NCI-H128 (cell line): ENCODE measurements at regions not wholly inside any gene's neighbourhood (a gene's known extent, or its start where the extent isn't known, plus 50 kb on each side); places are given as distances from the start of the nearest gene placed in this dataset.
"Not testable (repeated sequence)": the region's sequence is repeated elsewhere in the genome, so short reads cannot be mapped to it uniquely, and the experiment has no call there.

Experiments
- DNase-seq: peaks from one replicate; lab custom pipeline; 2025; ENCODE audit not compliant: unreplicated experiment; lab: John Stamatoyannopoulos, UW

DNA sequence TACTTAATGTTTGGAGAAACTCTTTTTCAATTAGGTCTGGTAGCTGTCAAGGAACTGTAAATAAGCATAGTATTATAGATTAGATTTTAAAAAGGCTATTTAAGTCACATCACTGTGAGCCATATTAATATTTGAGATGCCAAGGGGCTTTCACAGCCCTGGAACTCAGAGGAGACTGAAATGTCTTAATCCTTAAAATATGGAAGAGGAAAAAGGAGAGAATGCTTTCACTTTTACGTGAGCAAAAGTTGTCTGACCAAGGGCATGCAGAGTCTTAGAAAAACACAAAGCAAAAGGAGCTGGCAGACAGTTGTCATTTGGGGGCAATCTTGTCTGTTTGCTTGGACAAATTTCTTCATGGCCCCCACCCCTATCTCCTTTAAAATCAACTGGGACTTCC is 253.2 kb upstream of the IGFBP7 start:
- DNase-seq: no peak

DNA sequence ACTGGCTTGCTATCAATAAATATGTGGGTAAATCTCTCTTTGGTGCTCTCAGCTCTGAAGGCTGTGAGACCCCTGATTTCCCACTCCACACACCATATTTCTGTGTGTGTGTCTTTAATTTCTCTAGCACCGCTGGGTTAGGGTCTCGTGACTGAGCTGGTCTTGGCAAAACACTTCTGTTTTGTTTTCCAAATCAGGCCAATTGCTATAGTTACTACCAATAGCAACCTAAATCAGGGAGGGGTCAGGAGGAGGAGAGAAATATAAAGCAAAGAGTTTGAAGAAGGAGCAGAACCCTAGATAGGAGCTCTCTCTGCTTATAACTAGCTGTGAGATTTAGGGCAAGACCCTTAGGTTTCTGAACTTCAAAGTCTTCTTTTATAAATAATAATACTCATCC is 250.5 kb upstream of the IGFBP7 start:
- DNase-seq: no peak

DNA sequence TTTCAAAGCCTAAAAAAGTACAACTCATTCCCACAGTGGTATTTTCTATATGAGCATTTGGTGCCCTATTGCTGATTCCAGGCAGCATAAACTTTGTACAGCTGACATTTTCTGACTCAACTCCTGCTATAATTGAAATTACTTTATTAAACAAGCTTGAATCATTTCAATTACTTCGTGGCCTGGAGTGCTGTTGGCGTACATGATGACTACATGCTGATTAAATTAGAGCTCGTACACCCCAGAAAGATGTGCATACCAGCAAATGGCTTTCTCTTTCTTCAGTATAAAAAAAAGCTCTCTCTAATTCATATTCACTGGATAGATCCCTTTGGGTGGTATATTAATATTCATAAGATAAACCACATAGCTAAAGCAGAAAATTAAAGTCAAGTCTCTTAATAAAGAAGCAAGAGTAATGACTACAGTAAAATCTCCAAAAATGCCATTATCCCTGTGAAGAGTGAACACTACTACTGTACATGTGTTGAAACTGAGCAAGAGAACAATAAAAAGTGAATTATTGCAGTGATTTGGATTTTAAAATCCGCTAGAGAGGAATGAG is 245.0 kb upstream of the IGFBP7 start:
- no peak for DNase-seq

DNA sequence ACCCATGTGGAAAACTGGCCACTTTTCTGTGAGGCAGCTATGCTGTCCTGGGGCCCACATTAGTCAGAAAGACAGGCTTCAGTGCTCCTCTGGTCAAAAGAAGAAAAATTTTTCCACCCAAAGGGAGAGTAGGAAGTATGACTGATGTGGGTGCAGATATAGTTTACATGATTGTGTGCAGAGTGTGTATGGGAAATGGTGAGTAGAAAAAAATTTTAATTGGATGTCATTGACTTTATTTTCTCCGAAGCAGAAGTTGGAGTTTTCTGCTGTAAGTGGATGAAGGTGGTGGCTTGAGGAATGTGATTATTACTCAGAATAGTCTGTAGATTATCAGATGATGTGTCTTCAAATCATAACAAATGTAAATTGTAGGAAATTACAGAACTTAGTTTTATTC is 241.5 kb upstream of the IGFBP7 start:
- no peak for DNase-seq

DNA sequence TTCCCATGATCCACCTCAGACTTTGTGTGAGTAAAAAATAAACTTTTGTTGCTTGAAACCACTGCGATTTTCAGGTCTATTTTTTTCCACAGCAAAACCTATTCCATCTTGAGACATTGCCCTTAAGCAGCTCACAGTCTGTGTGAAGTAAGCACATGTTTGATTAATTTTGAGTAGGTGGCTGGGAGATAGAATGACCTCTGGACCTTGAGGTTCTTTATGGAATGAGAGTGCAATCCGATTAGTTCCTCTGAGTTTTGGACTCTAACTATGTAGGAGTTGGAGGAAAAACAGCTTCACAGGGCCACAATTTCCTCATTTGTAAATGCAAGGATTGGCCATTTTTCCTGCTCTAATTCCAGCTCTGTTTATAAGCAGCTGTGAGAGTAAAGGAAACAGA is 234.1 kb upstream of the IGFBP7 start:
- no peak for DNase-seq

DNA sequence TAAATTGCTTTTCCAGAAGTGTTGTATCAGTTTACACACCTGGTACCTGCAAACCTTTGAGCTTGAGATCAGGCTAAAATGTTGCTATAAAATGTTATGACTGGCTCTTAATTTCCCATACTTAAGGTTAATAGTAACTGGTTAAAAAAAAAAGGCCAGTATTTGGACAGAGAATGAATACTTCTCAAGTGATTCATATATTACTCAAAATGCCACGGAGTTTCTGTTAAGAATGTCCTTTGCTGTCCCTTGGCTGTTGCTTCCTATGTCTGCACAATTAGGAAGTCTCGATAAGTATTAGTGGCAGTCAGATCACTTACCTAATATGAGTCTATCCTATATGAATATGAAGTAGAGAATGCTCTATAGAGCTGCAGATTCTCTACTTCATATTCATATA is 232.2 kb upstream of the IGFBP7 start:
- no peak for DNase-seq

DNA sequence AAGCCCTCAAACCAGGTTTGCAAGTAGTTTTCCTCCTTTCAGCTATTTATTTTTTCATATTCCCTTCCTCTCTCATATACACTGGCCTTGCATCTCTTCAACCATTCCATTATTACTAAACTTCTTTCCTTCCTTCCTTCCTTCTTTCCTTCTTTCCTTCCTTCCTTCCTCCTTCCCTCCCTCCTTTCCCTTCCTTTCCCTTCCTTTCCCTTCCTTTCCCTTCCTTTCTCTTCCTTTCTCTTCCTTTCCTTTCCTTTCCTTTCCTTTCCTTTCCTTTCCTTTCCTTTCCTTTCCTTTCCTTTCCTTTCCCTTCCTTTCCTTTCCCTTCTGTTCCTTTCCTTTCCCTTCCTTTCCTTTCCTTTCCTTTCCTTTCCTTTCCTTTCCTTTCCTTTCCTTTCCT is 228.7 kb upstream of the IGFBP7 start:
- DNase-seq: not testable (repeated sequence)

DNA sequence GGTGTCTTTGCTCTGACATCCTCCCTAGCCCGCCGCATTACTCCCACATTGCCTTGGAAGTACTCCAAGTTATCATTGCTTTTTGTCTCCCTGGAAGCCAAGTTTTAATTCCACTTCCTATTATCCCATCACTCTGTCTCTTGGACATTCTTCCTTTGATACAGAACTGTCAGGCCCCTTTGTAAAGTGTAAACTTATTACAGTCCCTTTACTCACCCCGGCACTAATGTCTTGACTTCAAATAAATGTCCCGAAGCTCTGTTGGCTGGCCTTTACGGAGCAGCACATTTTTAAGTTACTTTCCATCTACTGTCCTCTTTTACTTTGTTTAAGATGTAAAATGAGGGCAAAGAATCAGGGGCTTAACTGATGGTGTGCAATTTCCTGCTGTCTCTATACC is 223.5 kb upstream of the IGFBP7 start:
- no peak for DNase-seq

DNA sequence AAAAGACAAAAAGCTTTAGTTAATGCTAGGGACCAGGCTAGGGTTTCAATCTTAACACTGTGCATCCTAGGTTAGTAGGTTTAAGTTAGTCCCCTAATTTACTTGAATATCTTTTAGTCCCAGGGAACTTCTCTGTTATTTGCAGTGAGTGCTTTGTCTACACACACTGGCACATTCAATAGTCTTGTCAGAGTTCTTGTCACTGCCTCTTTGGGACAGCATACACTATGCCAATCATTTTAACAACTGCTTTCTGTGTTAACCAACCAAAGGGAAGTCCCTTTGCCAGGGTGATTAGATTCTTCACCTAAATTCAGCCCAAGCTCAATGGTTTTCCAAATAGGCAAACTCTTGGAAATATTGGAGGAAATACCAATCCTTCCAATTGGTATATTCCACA is 221.8 kb upstream of the IGFBP7 start:
- no peak for DNase-seq

DNA sequence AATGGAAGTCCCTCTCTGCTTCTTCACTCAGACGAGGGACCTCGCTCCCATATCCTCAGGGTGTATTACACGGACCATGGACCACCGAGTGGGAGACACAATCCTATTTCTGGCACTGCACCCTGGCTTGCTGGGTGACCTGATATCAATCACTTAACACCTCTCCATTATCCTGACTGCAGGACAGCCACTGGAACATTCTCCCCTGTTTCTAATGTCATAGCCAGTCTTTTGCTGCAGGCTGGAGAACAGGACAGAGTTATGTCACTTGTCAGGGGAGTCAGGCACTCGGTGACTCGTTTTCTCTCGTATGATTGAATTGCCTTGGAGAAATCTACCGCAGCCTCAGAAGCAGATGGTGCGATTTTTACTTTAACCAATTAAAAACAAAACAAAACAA is 219.1 kb upstream of the IGFBP7 start:
- no peak for DNase-seq

DNA sequence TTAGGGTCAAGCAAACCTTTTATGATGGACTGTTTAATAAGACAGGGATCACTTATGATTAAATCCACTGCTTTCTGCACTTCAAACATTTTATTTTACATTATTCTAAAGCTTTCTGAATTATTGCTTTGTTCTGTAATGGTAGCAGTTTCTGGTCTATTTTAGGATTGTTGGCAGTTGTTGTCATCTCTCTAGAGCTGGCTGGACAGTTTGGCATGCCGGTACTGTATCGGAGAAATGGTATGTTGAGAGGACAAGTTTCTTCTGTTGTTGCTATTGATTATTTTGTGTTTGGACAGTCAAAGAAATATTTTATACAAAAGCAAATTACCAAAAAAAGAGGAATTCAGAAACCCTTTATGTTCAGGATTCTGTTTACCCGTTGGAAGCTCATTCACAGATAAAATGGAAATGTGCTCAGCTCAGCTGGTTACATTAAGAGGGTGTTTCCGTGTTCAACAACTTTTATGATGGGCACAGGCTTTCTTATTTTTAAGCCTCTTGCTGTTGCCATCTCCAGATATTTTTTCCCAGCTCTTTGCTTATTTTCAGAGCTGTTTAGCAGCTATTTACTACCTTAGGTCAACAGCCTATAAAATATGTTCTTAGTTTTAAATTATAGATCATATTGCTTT is 214.6 kb upstream of the IGFBP7 start:
- no peak for DNase-seq

DNA sequence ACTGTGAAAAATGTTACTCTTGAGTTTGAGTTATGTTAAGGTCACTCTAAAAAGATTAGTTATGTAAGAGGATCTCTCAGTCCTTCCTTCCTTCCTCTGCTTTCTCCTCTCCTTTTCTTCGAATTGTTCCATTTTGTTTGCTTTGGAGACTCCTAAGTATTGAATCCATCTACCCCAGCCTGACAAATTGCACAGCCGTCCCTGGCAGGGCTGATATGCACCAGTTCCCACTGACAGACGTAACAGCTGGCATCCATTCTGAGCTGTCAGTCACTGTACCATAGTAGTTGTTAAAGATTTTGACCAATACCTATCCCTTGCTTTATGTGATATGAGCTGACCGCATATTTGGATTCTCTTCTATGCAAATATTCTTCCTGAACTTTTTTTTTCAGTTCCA is 210.7 kb upstream of the IGFBP7 start:
- no peak for DNase-seq

DNA sequence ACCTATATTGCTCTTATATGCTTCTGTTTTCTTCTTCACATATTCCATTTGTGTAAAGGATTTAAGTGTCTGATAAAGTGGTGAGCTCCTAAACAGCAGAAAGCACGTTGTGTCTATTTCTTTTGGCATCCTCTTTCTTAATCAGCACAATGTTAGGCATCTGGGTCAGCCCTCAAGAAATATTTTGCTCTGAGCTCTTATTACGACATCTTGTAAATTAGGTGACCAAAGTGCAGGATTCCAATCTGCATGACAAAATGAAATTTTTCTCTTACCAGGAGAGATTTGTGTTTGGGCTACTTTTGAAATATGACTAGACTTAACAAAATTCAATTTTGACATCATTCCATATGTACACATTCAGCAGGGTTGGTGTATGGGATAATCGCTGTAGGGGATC is 210.0 kb upstream of the IGFBP7 start:
- DNase-seq: no peak

DNA sequence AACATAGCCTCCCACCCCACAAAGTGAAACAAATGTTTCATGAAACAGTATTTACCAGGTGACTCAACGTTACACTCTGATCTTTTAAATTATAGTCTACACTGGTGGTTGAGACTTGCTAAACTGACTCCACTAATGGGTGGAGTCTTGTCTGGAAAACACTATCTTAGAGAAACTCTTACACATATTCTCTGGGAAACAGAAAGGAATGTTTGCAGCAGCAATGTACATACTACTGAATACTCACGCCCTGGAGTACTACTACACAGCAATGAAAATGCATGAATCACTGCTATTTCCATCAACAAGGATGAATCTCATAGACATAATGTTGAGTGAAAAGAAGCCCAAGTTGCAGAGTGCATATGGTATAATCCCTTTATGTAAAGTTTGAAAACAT is 208.5 kb upstream of the IGFBP7 start:
- no peak for DNase-seq

DNA sequence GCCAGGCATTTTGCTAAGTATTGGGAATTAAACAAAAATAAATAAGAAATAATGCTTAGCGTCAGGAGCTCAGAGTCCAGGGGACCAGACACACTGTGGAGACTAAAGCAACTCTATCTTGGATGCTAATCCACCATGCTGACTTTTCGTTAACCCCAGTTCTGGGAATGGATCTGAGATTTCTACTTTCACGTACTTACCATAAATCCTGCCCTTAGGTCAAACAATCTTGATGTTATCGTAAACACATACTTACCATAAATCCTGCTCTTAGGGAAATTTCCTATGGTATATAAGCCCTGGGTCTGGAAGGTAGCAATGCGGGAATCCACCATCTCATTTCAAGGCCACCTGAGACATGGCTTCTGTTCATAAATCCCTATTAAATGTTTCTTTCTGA is 204.5 kb upstream of the IGFBP7 start:
- DNase-seq: no peak

DNA sequence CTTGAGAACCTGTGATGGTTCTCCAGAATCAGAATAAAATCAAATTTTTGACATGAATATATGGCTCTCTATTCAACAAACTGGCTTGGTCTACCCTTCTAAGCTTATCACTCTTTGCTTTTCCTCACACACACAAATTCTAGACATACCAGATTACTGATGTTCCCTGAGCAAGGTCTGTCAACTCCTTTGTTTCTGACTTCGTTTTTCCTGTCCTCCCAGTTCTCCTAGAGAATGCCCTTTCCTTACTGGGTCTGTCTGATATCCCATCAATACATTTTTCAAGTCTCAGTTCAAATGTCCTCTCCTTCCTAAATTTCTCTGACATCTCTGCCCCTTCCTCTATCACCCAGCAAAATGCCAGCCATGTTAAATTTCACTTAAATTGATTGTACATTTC is 202.1 kb upstream of the IGFBP7 start:
- no peak for DNase-seq

DNA sequence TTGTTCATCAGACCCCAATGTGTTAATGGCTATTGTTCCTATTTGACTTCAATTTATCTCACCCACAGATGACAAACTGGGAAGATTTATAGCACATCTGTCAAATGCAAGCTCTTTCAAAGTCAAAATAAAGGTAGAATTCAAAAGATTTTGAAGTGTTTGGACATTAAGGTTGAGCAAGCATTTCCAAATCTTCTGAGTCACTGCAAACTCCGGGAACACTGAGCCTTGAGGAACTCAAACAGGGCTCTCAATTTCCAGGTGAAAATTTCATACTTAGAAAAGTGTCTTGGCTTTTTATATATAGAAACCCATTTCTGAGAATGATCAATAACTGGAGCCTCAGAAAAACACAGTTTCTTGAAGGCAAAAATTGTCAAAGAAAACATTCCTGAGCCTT is 199.5 kb upstream of the IGFBP7 start:
- no peak for DNase-seq

DNA sequence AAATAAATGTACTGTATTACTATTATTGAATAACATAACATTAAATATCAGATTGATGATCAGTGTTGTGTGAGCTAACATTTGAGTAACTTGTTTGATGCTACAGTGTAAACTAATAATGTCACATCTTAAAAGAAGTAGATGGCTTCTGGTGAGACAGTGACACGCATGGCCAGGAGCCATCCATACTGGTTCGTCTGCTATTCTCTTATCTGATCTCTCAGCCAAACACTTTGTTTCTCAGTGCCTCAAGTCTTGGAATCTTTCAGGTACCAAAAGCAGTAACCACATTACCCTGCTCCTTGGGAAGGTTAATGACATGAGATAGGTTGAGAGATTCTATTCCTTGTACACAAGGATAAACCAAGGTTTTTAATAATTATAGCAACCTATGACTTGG is 198.1 kb upstream of the IGFBP7 start:
- no peak for DNase-seq

DNA sequence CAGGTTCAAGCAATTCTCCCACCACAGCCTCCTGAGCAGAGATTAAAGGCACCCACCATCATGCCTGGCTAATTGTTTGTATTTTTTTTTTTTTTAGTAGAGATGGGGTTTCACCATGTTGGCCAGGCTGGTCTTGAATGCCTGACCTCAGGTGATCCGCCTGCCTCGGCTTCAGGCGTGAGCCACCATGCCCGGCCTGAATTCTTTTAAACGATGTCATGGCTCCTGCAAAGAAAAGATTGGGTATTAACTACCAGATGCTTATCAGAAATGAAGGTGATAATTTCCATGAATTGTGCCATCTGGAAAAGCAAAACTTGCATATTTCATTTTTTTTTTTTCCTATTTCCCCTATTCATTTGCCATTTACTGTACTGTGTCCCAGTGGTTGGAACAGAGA is 195.7 kb upstream of the IGFBP7 start:
- no peak for DNase-seq

DNA sequence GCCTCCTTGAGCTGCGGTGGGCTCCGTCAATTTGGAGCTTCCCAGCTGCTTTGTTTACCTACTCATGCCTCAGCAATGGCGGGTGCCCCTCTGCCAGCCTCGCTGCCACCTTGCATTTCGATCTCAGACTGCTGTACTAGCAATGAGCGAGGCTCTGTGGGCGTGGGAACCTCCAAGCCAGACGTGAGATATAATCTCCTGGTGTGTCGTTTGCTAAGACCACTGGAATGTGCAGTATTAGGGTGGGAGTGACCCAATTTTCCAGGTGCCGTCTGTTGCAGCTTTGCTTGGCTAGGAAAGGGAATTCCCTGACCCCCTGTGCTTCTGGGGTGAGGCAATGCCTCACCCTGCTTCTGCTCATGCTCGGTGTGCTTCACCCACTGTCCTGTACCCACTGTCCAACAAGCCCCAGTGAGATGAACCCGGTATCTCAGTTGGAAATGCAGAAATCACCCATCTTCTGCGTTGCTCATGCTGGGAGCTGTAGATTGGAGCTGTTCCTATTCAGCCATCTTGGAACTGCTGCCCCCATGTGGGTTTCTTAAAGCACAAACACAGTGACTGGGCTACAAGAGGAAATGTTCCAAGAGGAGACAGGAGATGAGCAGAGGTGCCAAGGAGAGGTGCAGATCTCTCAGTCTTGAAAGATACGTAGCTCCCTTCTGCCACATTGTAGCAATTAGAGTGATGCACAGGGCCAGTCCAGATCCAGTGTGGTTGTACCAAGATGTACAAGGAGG is 193.0 kb upstream of the IGFBP7 start:
- no peak for DNase-seq

DNA sequence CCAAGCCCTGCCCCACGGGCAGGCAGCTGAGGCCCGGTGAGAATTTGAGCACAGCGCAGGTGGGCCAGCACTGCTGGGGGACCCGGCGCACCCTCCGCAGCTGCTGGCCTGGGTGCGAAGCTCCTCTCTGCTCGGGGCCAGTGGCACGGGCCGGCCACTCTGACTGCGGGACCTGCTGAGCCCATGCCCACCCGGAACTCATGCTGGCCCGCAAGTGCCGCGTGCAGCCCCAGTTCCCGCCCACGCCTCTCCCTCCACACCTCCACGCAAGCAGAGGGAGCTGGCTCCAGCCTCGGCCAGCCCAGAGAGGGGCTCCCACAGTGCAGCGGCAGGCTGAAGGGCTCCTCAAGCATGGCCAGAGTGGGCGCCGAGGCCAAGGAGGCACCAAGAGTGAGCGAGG is 190.1 kb upstream of the IGFBP7 start:
- not testable (repeated sequence) for DNase-seq

DNA sequence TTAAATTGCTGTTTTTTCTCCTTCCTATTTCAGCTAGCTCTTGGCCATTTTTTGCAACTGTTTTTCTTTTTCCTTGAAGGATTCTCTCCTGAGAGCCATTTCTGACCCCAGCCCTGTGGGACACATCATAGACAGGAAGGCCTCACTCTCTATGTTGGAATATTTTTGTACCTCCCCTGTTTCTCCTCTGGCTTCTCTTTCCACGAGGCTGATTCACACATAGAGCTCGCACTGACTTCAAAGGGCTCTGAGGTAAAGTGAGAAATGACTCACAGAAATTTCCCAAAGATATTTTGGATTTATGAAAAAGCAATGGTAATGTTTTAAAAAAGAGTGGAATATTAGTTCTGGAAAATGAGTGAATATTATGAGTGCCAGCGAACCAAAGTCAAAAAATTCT is 181.7 kb upstream of the IGFBP7 start:
- DNase-seq: no peak
